H1 (cell line): ENCODE measurements at regions not wholly inside any gene's neighbourhood (a gene's known extent, or its start where the extent isn't known, plus 50 kb on each side); places are given as distances from the start of the nearest gene placed in this dataset.
"Not testable (repeated sequence)": the region's sequence is repeated elsewhere in the genome, so short reads cannot be mapped to it uniquely, and the experiment has no call there.

Experiments
- CTCF ChIA-PET: fragments of 300-600 bp; sonication (Branson Sonifier 250); formaldehyde crosslinking; loops from one replicate; lab custom pipeline; 2021; ENCODE audit not compliant: partially characterized antibody; lab: Charles Lee
- POLR2A ChIA-PET: fragments of 300-600 bp; sonication (Branson Sonifier 250); formaldehyde crosslinking; loops from one replicate; lab custom pipeline; 2021; ENCODE audit warnings: inconsistent platforms; ENCODE audit not compliant: partially characterized antibody; lab: Charles Lee
- DNase-seq, 2 experiments: peaks; one replicate each; pipeline versions ENCODE4 v3.0.0 to v3.0.0-alpha.2; 2010 to 2022; ENCODE audit warnings: low spot score in 2 of 2, low read depth in 1 of 2, mixed read lengths in 1 of 2
- FAIRE-seq: peaks from 2 replicates; lab custom pipeline; 2011; peaks lifted over from hg19 to GRCh38; lab: Jason Lieb, UNC
- H2AFZ ChIP-seq: 2 replicates; pipeline ENCODE4 v1.8.1; 2012; ENCODE audit warnings: low read length, inconsistent platforms
- H2AK5ac ChIP-seq: 2 replicates; pipeline ENCODE4 v1.6.1; 2013; ENCODE audit warnings: low read depth, low read length
- H2BK120ac ChIP-seq: replicated peaks from 2 replicates; pipeline ENCODE3; 2013; ENCODE audit warnings: low read depth, low read length, inconsistent platforms
- H2BK12ac ChIP-seq: 2 replicates; pipeline ENCODE4 v1.6.1; 2013; ENCODE audit warnings: low read depth, low read length
- H2BK15ac ChIP-seq: 2 replicates; pipeline ENCODE4 v1.6.1; 2013; ENCODE audit warnings: low read length
- H2BK20ac ChIP-seq: 2 replicates; pipeline ENCODE4 v1.6.1; 2013; ENCODE audit warnings: low read length
- H2BK5ac ChIP-seq: 2 replicates; pipeline ENCODE4 v1.6.1; 2013; ENCODE audit warnings: low read depth, low read length
- H3K14ac ChIP-seq: 2 replicates; pipeline ENCODE4 v1.6.1; 2013; ENCODE audit warnings: inconsistent platforms; ENCODE audit not compliant: insufficient read length
- H3K18ac ChIP-seq: 2 replicates; pipeline ENCODE4 v1.6.1; 2013; ENCODE audit warnings: low read length; ENCODE audit errors: extremely low read depth
- H3K23ac ChIP-seq: 2 replicates; pipeline ENCODE4 v1.6.1; 2013; ENCODE audit warnings: inconsistent platforms; ENCODE audit not compliant: insufficient read length
- H3K23me2 ChIP-seq: 2 replicates; pipeline ENCODE4 v1.6.1; 2013; ENCODE audit warnings: low read depth, low read length
- H3K27ac ChIP-seq: 2 replicates; pipeline ENCODE4 v1.6.1; 2011; ENCODE audit warnings: low read depth, low read length, inconsistent platforms
- H3K27me3 ChIP-seq, 4 experiments: replicated peaks in 1 of 4; 1 replicate in 1 of 4; 2 replicates in 3 of 4; pipeline versions ENCODE4 v1.6.1 to v1.8.1; 2011 to 2013; ENCODE audit warnings: low read length in 3 of 4, mild to moderate bottlenecking in 3 of 4, inconsistent platforms in 2 of 4, mixed read lengths in 2 of 4, moderate library complexity in 1 of 4; ENCODE audit not compliant: control insufficient read depth in 3 of 4, insufficient read depth in 3 of 4; ENCODE audit errors: extremely low read depth in 1 of 4
- H3K36me3 ChIP-seq, 4 experiments: 2 replicates each; pipeline versions ENCODE4 v1.6.1 to v1.8.1; 2011 to 2013; ENCODE audit warnings: mild to moderate bottlenecking in 4 of 4, low read length in 3 of 4, moderate library complexity in 2 of 4, control low read depth in 1 of 4, inconsistent platforms in 1 of 4; ENCODE audit not compliant: insufficient read depth in 4 of 4, control insufficient read depth in 2 of 4
- H3K4ac ChIP-seq: replicated peaks from 2 replicates; pipeline ENCODE3; 2013; ENCODE audit warnings: low read length, low read depth, mixed read lengths, inconsistent platforms; ENCODE audit not compliant: insufficient read length
- H3K4me1 ChIP-seq, 4 experiments: replicated peaks in 1 of 4; 1 replicate in 1 of 4; 2 replicates in 3 of 4; pipeline versions ENCODE4 v1.6.1 to v1.8.1; 2011 to 2013; ENCODE audit warnings: low read length in 3 of 4, inconsistent platforms in 2 of 4, mixed read lengths in 1 of 4; ENCODE audit not compliant: insufficient read depth in 4 of 4, control insufficient read depth in 3 of 4
- H3K4me2 ChIP-seq, 2 experiments: 2 replicates each; pipeline versions ENCODE4 v1.6.1 to v1.8.1; 2011 to 2013; ENCODE audit warnings: low read depth in 2 of 2, low read length in 2 of 2, control low read depth in 1 of 2, inconsistent platforms in 1 of 2, mild to moderate bottlenecking in 1 of 2; ENCODE audit not compliant: insufficient read depth in 1 of 2
- H3K4me3 ChIP-seq, 4 experiments: fragments of 200-600, 300-600 bp in 1 of 4; sonication (generic), shearing (Covaris generic), sonication (Bioruptor Twin) in 1 of 4; 2 replicates each; pipeline versions ENCODE4 v1.5.1 to v1.8.1; 2011 to 2016; ENCODE audit warnings: low read length in 4 of 4, low read depth in 3 of 4, control low read depth in 2 of 4, inconsistent platforms in 2 of 4, mild to moderate bottlenecking in 2 of 4, mixed read lengths in 1 of 4, moderate library complexity in 1 of 4; ENCODE audit not compliant: insufficient read depth in 2 of 4; ENCODE audit errors: extremely low read depth in 1 of 4
- H3K56ac ChIP-seq: replicated peaks from 2 replicates; pipeline ENCODE3; 2013; ENCODE audit warnings: low read depth, mild to moderate bottlenecking, mixed read lengths, low read length, inconsistent platforms; ENCODE audit not compliant: insufficient read length
- H3K79me1 ChIP-seq: 2 replicates; pipeline ENCODE4 v1.6.1; 2013; ENCODE audit warnings: low read depth, low read length, control low read depth
- H3K79me2 ChIP-seq, 2 experiments: 2 replicates each; pipeline versions ENCODE4 v1.6.1 to v1.8.1; 2012 to 2013; ENCODE audit warnings: low read length in 2 of 2, mild to moderate bottlenecking in 2 of 2, inconsistent platforms in 1 of 2; ENCODE audit not compliant: insufficient read depth in 2 of 2, control insufficient read depth in 1 of 2
- H3K9ac ChIP-seq, 4 experiments: replicated peaks in 1 of 4; 1 replicate in 1 of 4; 2 replicates in 3 of 4; pipeline versions ENCODE4 v1.6.1 to v1.8.1; 2011 to 2013; ENCODE audit warnings: low read depth in 3 of 4, low read length in 3 of 4, control low read depth in 2 of 4, mild to moderate bottlenecking in 2 of 4, moderate library complexity in 2 of 4, inconsistent platforms in 1 of 4; ENCODE audit errors: extremely low read depth in 1 of 4
- H3K9me3 ChIP-seq, 2 experiments: 2 replicates each; pipeline versions ENCODE4 v1.6.1 to v1.8.1; 2012 to 2013; ENCODE audit warnings: mild to moderate bottlenecking in 2 of 2, moderate library complexity in 2 of 2, control low read depth in 1 of 2, inconsistent platforms in 1 of 2, low read depth in 1 of 2, low read length in 1 of 2, mixed read lengths in 1 of 2; ENCODE audit not compliant: insufficient read depth in 2 of 2
- H4K20me1 ChIP-seq, 2 experiments: replicated peaks in 1 of 2; 2 replicates each; pipeline versions ENCODE3 to v1.8.1; 2011 to 2013; ENCODE audit warnings: inconsistent platforms in 2 of 2, low read length in 2 of 2, mild to moderate bottlenecking in 1 of 2; ENCODE audit not compliant: insufficient read depth in 2 of 2, control insufficient read depth in 1 of 2
- H4K5ac ChIP-seq: 2 replicates; pipeline ENCODE4 v1.6.1; 2013; ENCODE audit warnings: low read length, low read depth, mixed read lengths, inconsistent platforms; ENCODE audit not compliant: insufficient read length
- H4K8ac ChIP-seq: 2 replicates; pipeline ENCODE4 v1.8.0; 2013; ENCODE audit warnings: mild to moderate bottlenecking, moderate library complexity, low read length, inconsistent platforms; ENCODE audit not compliant: insufficient read depth; ENCODE audit errors: extremely low read depth
- H4K91ac ChIP-seq: replicated peaks from 2 replicates; pipeline ENCODE3; 2013; ENCODE audit warnings: low read length, mixed read lengths, inconsistent platforms; ENCODE audit not compliant: insufficient read length
- WGBS, 2 experiments: shearing (Covaris generic) in 1 of 2; methylation state at CpG; one replicate each; pipeline versions ENCODE4 v1.1.6 to v1.1.7; 2013 to 2015; ENCODE audit warnings: low lambda C conversion rate in 2 of 2, mixed read lengths in 2 of 2, inconsistent platforms in 1 of 2, low coverage in 1 of 2, missing lambda C conversion rate in 1 of 2; ENCODE audit not compliant: insufficient replicate concordance in 2 of 2, insufficient coverage in 1 of 2, insufficient read length in 1 of 2; ENCODE audit errors: extremely low coverage in 1 of 2, missing lambda C conversion rate in 1 of 2; 5-methylcytosine and 5-hydroxymethylcytosine counted together

DNA sequence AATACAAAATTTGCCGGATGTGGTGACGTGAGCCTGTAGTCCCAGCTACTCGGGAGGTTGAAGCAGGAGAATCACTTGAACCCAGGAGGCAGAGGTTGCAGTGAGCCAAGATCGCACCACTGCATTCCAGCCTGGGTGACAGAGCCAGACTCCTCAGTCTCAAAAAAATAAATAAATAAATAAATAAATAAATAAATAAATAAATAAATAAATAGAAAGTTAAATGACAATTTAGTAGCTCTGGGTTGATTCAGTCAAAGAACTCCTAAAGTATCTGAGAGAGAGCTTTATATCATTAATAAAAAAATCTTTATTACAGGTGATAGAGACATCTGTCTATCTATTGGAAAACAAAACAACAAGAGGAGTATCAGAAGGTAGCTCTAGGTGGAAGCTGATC, 798.4 kb downstream of the CENPC start:
- H3K14ac ChIP-seq, H3K23ac ChIP-seq, DNase-seq, H3K56ac ChIP-seq, H3K23me2 ChIP-seq, H2AK5ac ChIP-seq, H4K20me1 ChIP-seq, H4K91ac ChIP-seq, H3K27me3 ChIP-seq, H3K4me2 ChIP-seq, H3K4ac ChIP-seq, H2BK15ac ChIP-seq, H3K18ac ChIP-seq, H3K27ac ChIP-seq, FAIRE-seq, H2BK12ac ChIP-seq, H4K8ac ChIP-seq, H2AFZ ChIP-seq, H2BK5ac ChIP-seq, H4K5ac ChIP-seq, H2BK20ac ChIP-seq, H3K9me3 ChIP-seq, H3K4me3 ChIP-seq, H3K79me2 ChIP-seq, H3K9ac ChIP-seq, H3K36me3 ChIP-seq, POLR2A ChIA-PET, H3K79me1 ChIP-seq, H3K4me1 ChIP-seq, H2BK120ac ChIP-seq: not testable (repeated sequence)
- WGBS, 2 experiments, result 96% methylated on average over 4 of the region's 4 CpGs; no CpG with 5 or more reads in 1 of the 2 experiments
- CTCF ChIA-PET, result interaction anchor here (0.7 to 1.0 kb wide), 2 partner anchors 8 to 1120 kb away, joined by 3 read pairs; no protein-coding TSS in a partner anchor
